ENCODE measurements at regions not wholly inside any gene's neighbourhood (a gene's known extent, or its start where the extent isn't known, plus 50 kb on each side); places are given as distances from the start of the nearest gene placed in this dataset. TPM values are rescaled to one million over a fixed set of nuclear protein-coding genes. Genes with fewer than 3 reads are reported as not detected.

DNA sequence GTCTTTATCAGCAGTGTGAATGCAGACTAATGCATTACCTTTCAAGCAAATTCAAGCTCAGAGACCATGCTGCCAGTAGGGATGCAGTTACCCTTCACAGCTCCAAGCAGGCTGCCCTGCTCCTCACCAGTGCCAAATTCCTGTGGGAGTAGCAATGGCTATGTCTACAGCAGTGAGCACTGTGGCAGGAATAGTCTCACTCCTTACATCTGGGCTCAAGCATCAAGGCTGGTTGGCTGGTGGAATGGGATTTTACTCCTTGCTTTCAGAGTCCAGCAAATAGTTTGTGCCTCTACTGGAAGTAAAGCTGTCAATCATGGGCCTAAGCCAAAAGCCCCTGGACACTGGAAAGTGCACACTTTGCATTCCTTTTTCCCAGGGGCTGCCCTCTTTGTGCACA is 1030.8 kb downstream of the SH3BGRL start:
- no peak overlapping the region for H3K27ac ChIP-seq (ENCODE audit: low read depth in 1 of 2, low read length in 1 of 2)
- no peak for ATAC-seq (ENCODE audit: insufficient read depth, low FRiP score)
- H3K4me1 ChIP-seq (ENCODE audit: control insufficient read depth in 5 of 5, insufficient read depth in 5 of 5, low read length in 5 of 5) = no peaks in the 10 kb centered on the region
- H3K4me3 ChIP-seq = no peak overlapping the region
- DNase-seq = no peak
- TF ChIP-seq, protein P1, sequence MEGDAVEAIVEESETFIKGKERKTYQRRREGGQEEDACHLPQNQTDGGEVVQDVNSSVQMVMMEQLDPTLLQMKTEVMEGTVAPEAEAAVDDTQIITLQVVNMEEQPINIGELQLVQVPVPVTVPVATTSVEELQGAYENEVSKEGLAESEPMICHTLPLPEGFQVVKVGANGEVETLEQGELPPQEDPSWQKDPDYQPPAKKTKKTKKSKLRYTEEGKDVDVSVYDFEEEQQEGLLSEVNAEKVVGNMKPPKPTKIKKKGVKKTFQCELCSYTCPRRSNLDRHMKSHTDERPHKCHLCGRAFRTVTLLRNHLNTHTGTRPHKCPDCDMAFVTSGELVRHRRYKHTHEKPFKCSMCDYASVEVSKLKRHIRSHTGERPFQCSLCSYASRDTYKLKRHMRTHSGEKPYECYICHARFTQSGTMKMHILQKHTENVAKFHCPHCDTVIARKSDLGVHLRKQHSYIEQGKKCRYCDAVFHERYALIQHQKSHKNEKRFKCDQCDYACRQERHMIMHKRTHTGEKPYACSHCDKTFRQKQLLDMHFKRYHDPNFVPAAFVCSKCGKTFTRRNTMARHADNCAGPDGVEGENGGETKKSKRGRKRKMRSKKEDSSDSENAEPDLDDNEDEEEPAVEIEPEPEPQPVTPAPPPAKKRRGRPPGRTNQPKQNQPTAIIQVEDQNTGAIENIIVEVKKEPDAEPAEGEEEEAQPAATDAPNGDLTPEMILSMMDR (IDR thresholded peaks at IDR 0.05; ENCODE audit: control extremely low read depth, extremely low read depth) = no peak
- H3K9me3 ChIP-seq (ENCODE audit: control insufficient read depth in 4 of 4, insufficient read depth in 3 of 4, low read length in 3 of 4) = peaks cover 0 to 15% (median 4%) of the 10 kb centered on the region in 4 donors
- H3K36me3 ChIP-seq (ENCODE audit: control insufficient read depth in 4 of 4, insufficient read depth in 4 of 4, low read length in 4 of 4) = no peaks in the 10 kb centered on the region
- no peaks in the 10 kb centered on the region for H3K27me3 ChIP-seq (ENCODE audit: control insufficient read depth in 3 of 3, insufficient read depth in 3 of 3, low read length in 2 of 3)
- no peak overlapping the region for H3K9ac ChIP-seq (ENCODE audit: insufficient read depth in 1 of 2, low read length in 2 of 2)

DNA sequence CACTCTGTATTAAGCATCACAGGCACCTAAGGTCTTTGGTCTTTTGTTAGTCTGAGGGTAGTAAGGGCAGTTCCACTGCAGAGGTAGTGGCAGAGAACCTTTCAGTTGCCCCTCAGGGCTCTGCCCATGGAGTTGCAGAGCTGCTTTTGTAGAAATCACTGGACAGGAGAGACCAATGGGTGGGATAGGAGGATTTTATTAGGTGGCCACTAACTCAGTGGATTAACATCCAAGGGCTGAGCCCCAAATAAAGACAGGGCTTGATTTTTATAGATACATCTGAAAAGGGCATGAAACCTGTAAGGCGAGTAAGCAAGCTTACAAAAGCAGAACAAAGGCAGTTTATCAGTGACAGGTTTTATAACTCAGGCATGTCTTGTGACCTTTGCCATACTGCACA is 1035.4 kb downstream of the SH3BGRL start:
- H3K27ac ChIP-seq (ENCODE audit: low read depth in 1 of 2, low read length in 1 of 2) = no peak overlapping the region
- 88 to 95% methylated on average over 1 of the region's 1 CpG for WGBS, 2 donors
- no peaks in the 10 kb centered on the region for H3K27me3 ChIP-seq (ENCODE audit: control insufficient read depth in 3 of 3, insufficient read depth in 3 of 3, low read length in 2 of 3)
- no peaks in the 10 kb centered on the region for H3K36me3 ChIP-seq (ENCODE audit: control insufficient read depth in 4 of 4, insufficient read depth in 4 of 4, low read length in 4 of 4)
- peaks cover 0 to 28% (median 12%) of the 10 kb centered on the region in 4 donors for H3K9me3 ChIP-seq (ENCODE audit: control insufficient read depth in 4 of 4, insufficient read depth in 3 of 4, low read length in 3 of 4)
- no peak for DNase-seq
- no peaks in the 10 kb centered on the region for H3K4me1 ChIP-seq (ENCODE audit: control insufficient read depth in 5 of 5, insufficient read depth in 5 of 5, low read length in 5 of 5)
- ATAC-seq (ENCODE audit: insufficient read depth, low FRiP score) = no peak
- TF ChIP-seq, protein P1 (IDR thresholded peaks at IDR 0.05; ENCODE audit: control extremely low read depth, extremely low read depth) = no peak
- H3K4me3 ChIP-seq = no peak overlapping the region
- no peak overlapping the region for H3K9ac ChIP-seq (ENCODE audit: insufficient read depth in 1 of 2, low read length in 2 of 2)

Small RNA genes in the stretch of these regions (small RNA-seq; reads per million reads assigned to genes)
- not detected for gene RNU6-974P (ENCODE audit: low replicate concordance)
